IPS-15b (cell line): ENCODE measurements at regions not wholly inside any gene's neighbourhood (a gene's known extent, or its start where the extent isn't known, plus 50 kb on each side); places are given as distances from the start of the nearest gene placed in this dataset.
"Not testable (repeated sequence)": the region's sequence is repeated elsewhere in the genome, so short reads cannot be mapped to it uniquely, and the experiment has no call there.

ENCODE experiments used
- H3K27me3 ChIP-seq: one replicate; pipeline ENCODE4 v1.6.1; 2013; ENCODE audit warnings: low read length; ENCODE audit not compliant: control insufficient read depth, insufficient read depth
- H3K36me3 ChIP-seq: one replicate; pipeline ENCODE4 v1.6.1; 2013; ENCODE audit warnings: low read length; ENCODE audit not compliant: control insufficient read depth, insufficient read depth
- H3K4me1 ChIP-seq: one replicate; pipeline ENCODE4 v1.6.1; 2013; ENCODE audit warnings: mild to moderate bottlenecking, low read length; ENCODE audit not compliant: control insufficient read depth, insufficient read depth
- H3K4me3 ChIP-seq: one replicate; pipeline ENCODE4 v1.5.1; 2013; ENCODE audit warnings: low read depth, low read length
- H3K9ac ChIP-seq: one replicate; pipeline ENCODE4 v1.6.1; 2013; ENCODE audit warnings: low read depth, mild to moderate bottlenecking, low read length
- H3K9me3 ChIP-seq: one replicate; pipeline ENCODE4 v1.6.1; 2013; ENCODE audit warnings: mild to moderate bottlenecking, low read length; ENCODE audit not compliant: control insufficient read depth, insufficient read depth

DNA sequence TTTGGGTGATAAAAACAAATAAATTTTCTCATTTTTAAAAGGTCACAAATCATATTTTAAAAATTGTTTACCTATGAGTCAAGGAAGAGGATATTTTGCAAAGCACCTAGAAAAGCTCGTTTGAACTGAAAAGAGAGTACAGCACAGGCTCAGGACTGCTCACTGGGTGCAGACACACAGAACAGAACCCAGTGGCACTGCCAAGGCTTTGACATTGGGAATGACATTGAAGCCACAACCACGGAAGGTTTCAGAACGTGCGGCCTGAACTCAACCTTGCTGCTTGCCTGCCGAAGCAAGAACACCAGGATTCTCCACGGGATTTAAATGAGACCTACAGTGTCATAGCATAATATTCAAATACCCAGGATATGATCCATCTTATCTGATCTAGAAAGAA lies 597.1 kb upstream of the B3GAT1 start:
- H3K9ac ChIP-seq = no peak overlapping the region
- H3K4me3 ChIP-seq = no peak overlapping the region
- no peaks in the 10 kb centered on the region for H3K27me3 ChIP-seq
- no peaks in the 10 kb centered on the region for H3K9me3 ChIP-seq
- no peaks in the 10 kb centered on the region for H3K36me3 ChIP-seq
- peaks cover 4% of the 10 kb centered on the region for H3K4me1 ChIP-seq

DNA sequence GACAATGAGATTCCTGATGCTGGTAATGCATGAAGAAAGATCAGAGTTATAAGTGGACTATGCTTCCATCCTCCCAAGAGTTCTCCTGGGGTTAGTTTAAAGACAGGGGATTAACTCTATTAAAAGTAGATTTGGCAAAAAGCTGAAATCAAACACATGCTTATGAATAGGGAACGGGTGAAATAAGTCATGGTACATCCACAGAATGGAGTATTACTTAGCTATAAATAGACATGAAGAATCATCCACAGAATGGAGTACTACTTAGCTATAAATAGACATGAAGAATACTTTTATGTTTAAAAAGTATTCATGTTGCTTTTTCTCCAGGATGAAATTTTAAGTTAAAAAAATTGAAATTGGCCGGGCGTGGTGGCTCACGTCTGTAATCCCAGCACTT lies 596.4 kb upstream of the B3GAT1 start:
- H3K9me3 ChIP-seq = no peaks in the 10 kb centered on the region
- H3K36me3 ChIP-seq = no peaks in the 10 kb centered on the region
- H3K9ac ChIP-seq = no peak overlapping the region
- H3K4me3 ChIP-seq = no peak overlapping the region
- no peaks in the 10 kb centered on the region for H3K27me3 ChIP-seq
- peaks cover 4% of the 10 kb centered on the region for H3K4me1 ChIP-seq

DNA sequence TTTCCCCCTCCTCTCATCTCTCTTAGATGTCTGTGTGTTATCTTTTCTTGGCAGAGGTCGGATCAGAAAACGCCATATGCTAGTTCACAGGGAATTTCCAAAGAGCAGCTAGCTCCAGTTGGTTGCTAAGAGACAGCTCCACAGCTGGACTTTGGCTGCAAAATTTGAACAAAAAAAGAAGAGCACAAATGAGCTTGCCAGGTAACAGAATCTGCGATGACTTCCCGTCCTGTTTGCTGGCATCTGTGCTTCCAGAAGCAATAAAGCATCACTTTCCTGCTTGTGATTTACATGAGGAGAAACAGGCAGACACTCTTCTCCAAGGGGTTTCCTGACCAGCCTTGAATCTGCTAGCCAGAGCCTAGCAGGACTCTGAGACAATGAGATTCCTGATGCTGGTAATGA lies 596.0 kb upstream of the B3GAT1 start:
- Histone ChIP-seq H3K4me3 (no peak overlapping the region), H3K9me3 (no peaks in the 10 kb centered on the region), H3K27me3 (no peaks in the 10 kb centered on the region), H3K36me3 (no peaks in the 10 kb centered on the region), H3K9ac (no peak overlapping the region), H3K4me1 (peaks cover 4% of the 10 kb centered on the region)

DNA sequence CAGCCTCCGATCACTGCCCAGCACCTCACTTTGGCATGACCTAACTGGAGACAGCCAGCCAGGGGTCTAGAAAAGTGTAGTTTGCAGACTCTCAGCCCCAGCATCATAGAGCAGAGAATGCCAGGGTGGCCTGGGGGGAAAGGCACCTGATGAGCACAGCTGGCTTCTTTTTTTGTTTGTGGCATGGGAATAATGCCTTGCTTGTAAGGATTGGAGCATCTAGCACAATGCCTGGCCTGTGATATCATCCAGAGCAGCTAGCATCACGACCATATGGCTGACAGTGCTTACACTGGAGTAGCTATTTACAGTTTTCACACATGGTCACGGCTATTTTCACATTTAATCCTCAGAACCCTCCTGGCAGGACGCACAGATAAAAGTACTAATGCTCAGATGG lies 594.8 kb upstream of the B3GAT1 start:
- no peak overlapping the region for H3K9ac ChIP-seq
- H3K9me3 ChIP-seq = no peaks in the 10 kb centered on the region
- H3K4me3 ChIP-seq = no peak overlapping the region
- no peaks in the 10 kb centered on the region for H3K27me3 ChIP-seq
- no peaks in the 10 kb centered on the region for H3K36me3 ChIP-seq
- peaks cover 4% of the 10 kb centered on the region for H3K4me1 ChIP-seq

DNA sequence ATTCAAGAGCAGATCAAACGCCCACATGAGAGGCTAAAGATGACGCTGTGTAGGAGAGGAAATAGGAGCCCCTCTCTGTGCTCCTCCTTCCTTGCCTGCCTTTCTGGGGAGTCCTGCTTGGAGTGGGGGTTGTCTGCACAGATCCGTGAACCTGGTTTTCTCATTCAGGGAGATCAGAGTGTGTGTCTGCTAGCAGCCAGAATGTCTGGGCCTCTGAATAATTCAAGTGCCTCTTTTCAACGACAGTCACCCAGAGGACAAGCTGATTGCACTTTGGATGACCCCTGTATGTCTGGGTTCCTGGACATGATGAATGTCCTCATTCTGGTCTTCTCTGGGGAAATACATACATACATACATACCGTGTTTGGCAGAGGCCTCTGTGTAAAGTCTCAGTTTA lies 592.5 kb upstream of the B3GAT1 start:
- Histone ChIP-seq H3K4me3 (no peak overlapping the region), H3K9me3 (no peaks in the 10 kb centered on the region), H3K4me1 (peaks cover 4% of the 10 kb centered on the region), H3K9ac (no peak overlapping the region), H3K27me3 (no peaks in the 10 kb centered on the region), H3K36me3 (no peaks in the 10 kb centered on the region)

DNA sequence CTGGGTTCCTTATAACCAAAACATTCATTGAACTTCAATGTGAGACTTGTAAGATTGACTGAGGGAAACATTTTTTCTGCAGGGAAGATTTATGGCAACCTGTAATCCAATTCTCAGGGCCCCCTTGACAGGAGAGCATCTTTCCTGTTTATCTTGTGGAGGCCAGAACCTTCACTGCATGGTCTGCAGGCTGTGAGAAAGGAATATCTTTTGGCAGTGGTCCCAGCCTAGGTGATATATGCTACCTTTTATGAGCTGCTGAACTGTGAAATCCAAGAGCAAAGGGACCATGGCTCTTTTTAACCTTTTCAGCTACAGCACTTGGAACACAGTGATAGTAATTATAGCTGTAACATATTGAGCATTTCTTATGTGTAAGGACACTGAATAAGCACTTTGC lies 590.2 kb upstream of the B3GAT1 start:
- Histone ChIP-seq H3K4me3 (no peak overlapping the region), H3K36me3 (no peaks in the 10 kb centered on the region), H3K27me3 (no peaks in the 10 kb centered on the region), H3K9ac (no peak overlapping the region), H3K4me1 (no peaks in the 10 kb centered on the region), H3K9me3 (no peaks in the 10 kb centered on the region)

DNA sequence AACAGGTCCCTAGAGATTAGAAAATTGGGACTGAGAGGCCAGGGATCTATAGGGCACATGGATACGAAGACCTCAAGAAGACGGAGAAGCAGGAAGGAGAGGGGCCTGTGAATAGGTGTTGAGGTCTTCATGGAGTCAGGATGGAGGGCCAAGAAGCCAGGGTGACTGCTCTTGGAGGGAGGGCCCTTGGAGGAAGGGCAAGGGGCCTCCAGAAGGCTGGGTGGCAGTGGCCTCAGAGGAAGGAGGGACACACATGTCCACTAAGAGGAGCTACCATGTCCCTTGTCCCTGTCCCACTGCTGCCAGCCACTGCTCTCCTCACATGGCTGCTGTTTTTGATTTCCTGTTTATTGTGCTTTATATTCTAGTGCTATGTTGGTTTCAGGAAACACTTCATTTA lies 589.5 kb upstream of the B3GAT1 start:
- no peaks in the 10 kb centered on the region for H3K4me1 ChIP-seq
- no peak overlapping the region for H3K4me3 ChIP-seq
- no peaks in the 10 kb centered on the region for H3K9me3 ChIP-seq
- no peaks in the 10 kb centered on the region for H3K27me3 ChIP-seq
- H3K9ac ChIP-seq = no peak overlapping the region
- no peaks in the 10 kb centered on the region for H3K36me3 ChIP-seq

DNA sequence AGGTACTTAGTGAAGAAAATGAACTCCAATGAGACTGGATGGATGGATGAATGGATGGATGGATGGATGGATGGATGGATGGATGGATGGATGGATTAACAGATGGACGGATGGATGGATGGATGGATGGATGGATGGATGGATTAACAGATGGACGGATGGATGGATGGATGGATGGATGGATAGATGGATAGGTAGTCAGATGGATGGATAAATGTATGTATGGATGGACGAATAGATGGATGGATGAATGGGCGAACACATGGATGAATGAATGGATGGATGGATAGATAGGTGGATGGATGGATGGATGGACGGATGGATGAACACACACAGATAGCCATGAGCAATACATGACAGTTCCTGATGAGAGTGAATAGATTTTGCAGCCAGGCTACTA lies 589.0 kb upstream of the B3GAT1 start:
- H3K27me3 ChIP-seq, H3K9ac ChIP-seq, H3K9me3 ChIP-seq, H3K36me3 ChIP-seq, H3K4me3 ChIP-seq, H3K4me1 ChIP-seq: not testable (repeated sequence)

DNA sequence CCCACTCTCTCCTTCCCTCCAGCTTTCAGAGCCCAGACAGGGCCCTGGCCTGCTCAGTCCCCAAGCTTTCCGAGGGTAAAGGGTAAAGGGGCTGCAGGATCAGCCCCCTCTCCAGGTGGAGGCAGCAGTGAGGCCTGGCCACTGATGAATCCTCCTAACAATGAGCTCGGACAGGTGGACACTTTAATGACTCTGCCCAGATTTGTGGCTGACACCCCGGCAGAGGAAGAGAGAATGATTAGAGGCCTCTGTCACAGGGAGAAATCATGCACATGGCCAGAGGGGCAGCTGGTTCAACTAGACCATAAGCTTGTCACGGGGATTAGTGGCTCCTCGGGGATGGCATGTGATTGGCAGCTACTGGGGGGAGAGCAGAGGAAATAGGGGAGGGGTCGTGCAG lies 587.5 kb upstream of the B3GAT1 start:
- H3K4me1 ChIP-seq = peaks cover 14% of the 10 kb centered on the region
- H3K9ac ChIP-seq = no peak overlapping the region
- no peaks in the 10 kb centered on the region for H3K36me3 ChIP-seq
- no peaks in the 10 kb centered on the region for H3K27me3 ChIP-seq
- no peak overlapping the region for H3K4me3 ChIP-seq
- H3K9me3 ChIP-seq = no peaks in the 10 kb centered on the region

DNA sequence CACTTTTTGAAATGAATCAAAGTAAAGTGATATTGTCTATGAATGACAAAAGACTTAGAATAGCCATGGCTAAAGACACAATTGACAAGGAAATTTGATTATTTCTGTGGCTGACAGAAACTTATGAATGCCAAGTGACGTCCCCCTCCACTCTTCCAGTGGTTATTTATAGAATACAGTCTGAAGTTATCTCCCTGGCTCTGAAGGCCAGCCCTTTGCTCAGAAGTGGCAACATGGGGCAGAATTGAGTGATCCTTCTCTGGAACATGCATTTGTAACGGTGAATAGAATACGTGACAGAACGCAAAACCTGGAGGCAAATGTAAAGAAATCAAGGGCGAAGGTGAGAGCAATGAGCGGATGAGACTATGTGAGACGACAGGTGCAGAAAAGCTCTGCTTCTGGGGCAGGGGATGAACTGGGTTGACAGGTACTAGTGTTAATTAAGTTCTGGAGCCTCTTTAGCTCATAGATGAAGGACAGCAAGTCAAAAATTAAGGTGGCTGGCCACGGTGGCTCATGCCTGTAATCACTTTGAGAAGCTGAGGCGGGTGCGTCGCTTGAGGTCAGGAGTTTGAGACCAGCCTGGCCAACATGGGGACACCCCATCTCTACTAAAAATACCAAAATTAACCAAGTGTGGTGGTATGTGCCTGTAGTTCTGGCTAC lies 585.7 kb upstream of the B3GAT1 start:
- no peaks in the 10 kb centered on the region for H3K9me3 ChIP-seq
- no peaks in the 10 kb centered on the region for H3K27me3 ChIP-seq
- H3K4me1 ChIP-seq = peaks cover 28% of the 10 kb centered on the region
- no peak overlapping the region for H3K9ac ChIP-seq
- H3K4me3 ChIP-seq = no peak overlapping the region
- no peaks in the 10 kb centered on the region for H3K36me3 ChIP-seq

DNA sequence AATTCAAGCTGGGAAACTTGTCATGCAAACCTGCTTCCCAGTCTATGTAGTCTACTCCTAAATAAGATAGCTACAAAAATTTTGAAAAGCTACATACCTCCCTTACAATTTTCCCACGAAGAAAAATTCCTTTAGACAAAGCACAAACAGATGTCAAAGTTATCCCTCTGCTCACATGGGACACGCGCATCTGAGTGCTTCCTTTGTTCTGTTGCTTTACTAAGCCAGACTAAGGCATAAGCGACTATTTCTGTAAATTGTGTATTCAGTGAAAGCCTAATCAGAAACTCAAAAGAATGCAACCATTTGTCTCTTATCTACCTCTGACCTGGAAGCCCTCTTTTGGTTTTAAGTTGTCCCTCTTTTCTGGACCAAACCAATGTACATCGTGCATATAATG lies 583.7 kb upstream of the B3GAT1 start:
- Histone ChIP-seq H3K4me1 (peaks cover 35% of the 10 kb centered on the region), H3K36me3 (no peaks in the 10 kb centered on the region), H3K9ac (no peak overlapping the region), H3K27me3 (no peaks in the 10 kb centered on the region), H3K4me3 (no peak overlapping the region), H3K9me3 (no peaks in the 10 kb centered on the region)

DNA sequence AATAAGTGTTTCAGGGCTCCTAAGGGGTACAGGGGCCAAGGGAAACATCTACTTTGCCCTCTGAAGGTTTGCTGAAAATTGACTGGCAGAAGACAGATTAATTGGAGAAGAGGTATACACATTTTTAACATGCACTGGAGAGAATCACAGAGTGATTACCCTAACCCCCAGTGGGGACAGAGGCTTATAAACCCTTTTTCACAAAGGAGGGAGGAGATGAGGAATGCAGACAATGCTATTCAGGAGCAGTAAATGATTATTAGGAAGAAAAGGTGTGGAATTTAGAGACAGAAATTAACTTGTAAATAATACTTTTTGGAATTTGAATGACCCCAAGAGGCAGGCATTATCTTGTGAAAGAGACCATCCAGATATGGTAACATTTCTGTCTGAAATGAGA lies 582.4 kb upstream of the B3GAT1 start:
- H3K4me3 ChIP-seq = no peak overlapping the region
- no peaks in the 10 kb centered on the region for H3K36me3 ChIP-seq
- no peak overlapping the region for H3K9ac ChIP-seq
- no peaks in the 10 kb centered on the region for H3K9me3 ChIP-seq
- peaks cover 42% of the 10 kb centered on the region for H3K4me1 ChIP-seq
- no peaks in the 10 kb centered on the region for H3K27me3 ChIP-seq
